Right atrium auricular region (tissue), 2 donors: ENCODE measurements at regions not wholly inside any gene's neighbourhood (a gene's known extent, or its start where the extent isn't known, plus 50 kb on each side); places are given as distances from the start of the nearest gene placed in this dataset.

ENCODE experiments used
- DNase-seq: peaks from one replicate; pipeline ENCODE4 v3.0.0-alpha.2; 2019; ENCODE audit warnings: low spot score
- H3K27ac ChIP-seq, 2 donors: fragments of 200-600 bp; sonication (generic); 1 replicate in 1 of 2; 2 replicates in 1 of 2; pipeline ENCODE4 v1.5.1; 2016 to 2019
- H3K27me3 ChIP-seq, 2 donors: fragments of 200-600 bp; sonication (generic); one replicate each; pipeline versions ENCODE4 v1.5.1 to v1.6.0; 2017 to 2019
- H3K36me3 ChIP-seq: fragments of 200-600 bp; sonication (generic); one replicate; pipeline ENCODE4 v1.5.1; 2016
- H3K4me1 ChIP-seq, 2 donors: fragments of 200-600 bp; sonication (generic); one replicate each; pipeline versions ENCODE4 v1.5.1 to v1.6.0; 2017 to 2019
- H3K4me3 ChIP-seq, 2 donors: fragments of 200-600 bp; sonication (generic); 1 replicate in 1 of 2; 2 replicates in 1 of 2; pipeline ENCODE4 v1.5.1; 2017 to 2019; ENCODE audit warnings: mild to moderate bottlenecking in 1 of 2, moderate library complexity in 1 of 2
- H3K9me3 ChIP-seq, 2 donors: fragments of 200-600 bp; sonication (generic); one replicate each; pipeline ENCODE4 v1.5.1; 2019
- TF ChIP-seq, protein P1 (sequence below), 2 donors: fragments of 200-600 bp; sonication (generic); IDR thresholded peaks; one replicate each; pipeline ENCODE4 v1.5.1; 2019; ENCODE audit warnings: antibody characterized with exemption in 2 of 2

DNA sequence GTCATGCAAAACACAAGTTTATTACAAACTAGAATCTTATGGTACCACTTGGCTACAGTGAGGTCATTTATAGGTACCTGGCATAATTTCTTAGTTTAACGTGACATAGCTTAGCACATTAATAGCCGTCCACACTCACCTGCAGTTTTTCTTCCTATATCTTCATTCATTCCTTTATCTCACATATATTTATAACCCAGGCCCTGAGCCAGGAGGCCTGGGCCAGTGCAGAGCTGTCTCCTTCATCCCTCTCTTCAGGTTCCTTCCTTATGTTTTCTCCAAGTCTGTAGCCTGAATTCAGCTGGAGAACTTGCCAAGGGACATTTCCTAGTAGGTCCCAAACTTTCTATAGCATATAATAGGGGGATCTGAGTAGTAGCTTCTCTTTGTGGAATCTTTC lies 367.9 kb upstream of the SGCD start:
- Histone ChIP-seq H3K4me1 (no peaks in the 10 kb centered on the region), H3K9me3 (no peaks in the 10 kb centered on the region), H3K27me3 (no peaks in the 10 kb centered on the region), H3K36me3 (no peaks in the 10 kb centered on the region), H3K27ac (no peak overlapping the region), H3K4me3 (no peak overlapping the region)
- no peak for DNase-seq
- TF ChIP-seq, protein P1, sequence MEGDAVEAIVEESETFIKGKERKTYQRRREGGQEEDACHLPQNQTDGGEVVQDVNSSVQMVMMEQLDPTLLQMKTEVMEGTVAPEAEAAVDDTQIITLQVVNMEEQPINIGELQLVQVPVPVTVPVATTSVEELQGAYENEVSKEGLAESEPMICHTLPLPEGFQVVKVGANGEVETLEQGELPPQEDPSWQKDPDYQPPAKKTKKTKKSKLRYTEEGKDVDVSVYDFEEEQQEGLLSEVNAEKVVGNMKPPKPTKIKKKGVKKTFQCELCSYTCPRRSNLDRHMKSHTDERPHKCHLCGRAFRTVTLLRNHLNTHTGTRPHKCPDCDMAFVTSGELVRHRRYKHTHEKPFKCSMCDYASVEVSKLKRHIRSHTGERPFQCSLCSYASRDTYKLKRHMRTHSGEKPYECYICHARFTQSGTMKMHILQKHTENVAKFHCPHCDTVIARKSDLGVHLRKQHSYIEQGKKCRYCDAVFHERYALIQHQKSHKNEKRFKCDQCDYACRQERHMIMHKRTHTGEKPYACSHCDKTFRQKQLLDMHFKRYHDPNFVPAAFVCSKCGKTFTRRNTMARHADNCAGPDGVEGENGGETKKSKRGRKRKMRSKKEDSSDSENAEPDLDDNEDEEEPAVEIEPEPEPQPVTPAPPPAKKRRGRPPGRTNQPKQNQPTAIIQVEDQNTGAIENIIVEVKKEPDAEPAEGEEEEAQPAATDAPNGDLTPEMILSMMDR (IDR thresholded peaks at IDR 0.05) = no peak

DNA sequence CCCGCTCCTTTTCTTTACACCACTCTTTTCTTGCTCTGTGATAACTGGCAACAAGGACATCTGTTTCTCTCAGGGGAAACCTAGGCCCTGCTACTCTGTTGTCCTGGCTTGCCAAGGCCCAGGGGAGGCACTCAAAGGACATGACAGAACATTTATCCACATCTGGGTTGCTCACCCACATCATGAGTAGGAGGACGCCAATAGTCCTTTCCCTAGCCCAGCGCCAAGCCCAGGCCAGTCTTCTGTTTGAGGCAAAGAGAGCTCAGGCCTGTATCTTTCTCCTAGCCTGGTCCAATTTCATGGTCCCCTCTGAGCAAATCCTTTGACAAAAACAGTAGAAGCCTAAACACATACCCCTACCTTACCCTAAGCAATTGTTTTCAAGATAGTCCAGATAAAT lies 366.8 kb upstream of the SGCD start:
- TF ChIP-seq, protein P1 (IDR thresholded peaks at IDR 0.05) = no peak
- no peak overlapping the region for H3K4me3 ChIP-seq
- H3K27me3 ChIP-seq = no peaks in the 10 kb centered on the region
- no peaks in the 10 kb centered on the region for H3K36me3 ChIP-seq
- no peak overlapping the region for H3K27ac ChIP-seq
- no peaks in the 10 kb centered on the region for H3K4me1 ChIP-seq
- H3K9me3 ChIP-seq = no peaks in the 10 kb centered on the region
- no peak for DNase-seq

DNA sequence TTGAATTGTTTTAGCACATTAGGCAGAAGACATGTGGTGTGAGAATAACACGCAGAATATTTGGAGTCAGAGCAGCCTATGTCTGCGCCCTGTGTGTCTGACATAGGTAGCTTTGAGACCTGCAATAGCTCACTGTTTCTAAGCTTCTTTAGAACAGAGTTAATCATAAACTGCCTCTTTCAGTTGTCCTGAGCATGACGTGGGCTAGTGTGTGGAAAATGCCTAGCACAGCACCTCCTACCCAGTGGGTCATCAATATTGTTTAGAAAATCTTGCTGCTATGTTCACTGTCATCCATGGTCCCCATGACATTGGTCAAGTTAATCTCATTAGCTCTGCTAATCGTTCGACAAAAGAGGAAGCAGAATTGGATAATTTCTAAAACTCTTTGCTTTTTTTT lies 357.4 kb upstream of the SGCD start:
- H3K27me3 ChIP-seq = no peaks in the 10 kb centered on the region
- H3K27ac ChIP-seq = no peak overlapping the region
- no peaks in the 10 kb centered on the region for H3K4me1 ChIP-seq
- TF ChIP-seq, protein P1 (IDR thresholded peaks at IDR 0.05) = no peak
- H3K36me3 ChIP-seq = no peaks in the 10 kb centered on the region
- no peaks in the 10 kb centered on the region for H3K9me3 ChIP-seq
- no peak overlapping the region for H3K4me3 ChIP-seq
- DNase-seq = no peak

DNA sequence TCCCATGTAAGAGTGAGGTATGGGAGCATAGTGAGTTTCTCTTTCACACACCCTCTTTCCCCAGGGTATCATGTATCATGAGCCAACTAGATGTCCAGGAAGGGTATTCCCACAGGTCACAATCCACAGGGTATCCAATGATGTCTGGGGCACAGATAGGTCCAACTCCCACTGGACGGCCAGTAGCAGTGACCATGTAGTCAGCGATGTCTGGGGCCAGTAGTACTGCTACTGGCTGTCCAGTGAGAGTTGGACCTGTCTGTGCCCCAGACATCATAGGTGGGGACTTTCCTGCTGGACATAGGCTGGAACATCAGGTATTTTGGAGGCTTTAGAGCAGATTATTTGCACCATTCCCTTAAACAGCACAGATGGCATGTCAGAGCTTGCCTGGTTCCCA lies 352.6 kb upstream of the SGCD start:
- no peak for DNase-seq

DNA sequence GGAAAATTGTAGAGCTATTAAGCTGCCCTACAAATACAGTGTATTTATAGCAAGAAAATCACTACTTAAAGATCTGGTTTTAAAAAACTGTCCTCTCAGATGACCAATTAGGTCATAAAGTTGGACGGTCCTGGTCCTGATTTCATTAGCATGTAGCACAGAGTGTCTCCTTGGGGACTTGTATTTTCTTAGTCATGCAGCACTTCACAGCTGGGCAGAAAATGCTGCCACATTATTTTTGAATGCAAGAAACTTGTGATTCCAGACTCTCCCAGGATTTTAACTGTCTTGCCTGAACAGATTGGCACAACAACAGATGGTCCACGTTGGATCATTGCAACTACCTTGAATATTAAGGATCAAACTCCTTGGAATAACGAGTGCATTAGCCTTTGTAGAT lies 348.1 kb upstream of the SGCD start:
- Histone ChIP-seq H3K4me1 (peaks cover 0 to 22% of the 10 kb centered on the region in 2 donors), H3K9me3 (no peaks in the 10 kb centered on the region), H3K27ac (no peak overlapping the region), H3K4me3 (no peak overlapping the region), H3K36me3 (no peaks in the 10 kb centered on the region), H3K27me3 (no peaks in the 10 kb centered on the region)
- TF ChIP-seq, protein P1 (IDR thresholded peaks at IDR 0.05) = no peak
- no peak for DNase-seq

More for the DNA sequence above, 352.6 kb upstream of the SGCD start:
- Histone ChIP-seq H3K4me3 (no peak overlapping the region), H3K27me3 (no peaks in the 10 kb centered on the region), H3K9me3 (no peaks in the 10 kb centered on the region), H3K36me3 (no peaks in the 10 kb centered on the region), H3K27ac (no peak overlapping the region), H3K4me1 (peaks cover 0 to 11% of the 10 kb centered on the region in 2 donors)
- TF ChIP-seq, protein P1 (IDR thresholded peaks at IDR 0.05) = no peak

DNA sequence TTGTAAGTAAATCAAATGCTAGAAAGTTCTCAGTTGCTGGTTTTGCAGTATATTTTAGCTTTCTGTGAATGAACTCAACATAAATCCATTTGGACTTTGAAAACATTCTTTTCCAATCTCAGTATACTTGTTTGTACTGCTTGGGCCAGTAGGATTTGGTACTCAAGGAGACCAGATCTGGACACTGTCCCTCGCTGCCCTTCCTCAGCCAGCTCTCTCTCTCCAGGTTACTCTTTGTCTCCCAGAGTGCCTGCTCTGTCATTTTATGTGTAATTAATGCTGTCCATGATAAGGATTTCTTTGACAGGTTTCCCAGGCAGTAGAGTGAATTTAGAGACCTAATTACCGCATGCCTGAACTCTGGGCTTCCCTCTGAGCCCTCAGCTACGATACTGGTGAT lies 344.6 kb upstream of the SGCD start:
- Histone ChIP-seq H3K4me3 (no peak overlapping the region), H3K9me3 (no peaks in the 10 kb centered on the region), H3K27me3 (no peaks in the 10 kb centered on the region), H3K27ac (peak overlapping the region; percentile 22 to 40), H3K36me3 (no peaks in the 10 kb centered on the region), H3K4me1 (peaks cover 0 to 28% of the 10 kb centered on the region in 2 donors)
- DNase-seq = no peak
- TF ChIP-seq, protein P1 (IDR thresholded peaks at IDR 0.05) = no peak
